ENCODE measurements at regions not wholly inside any gene's neighbourhood (a gene's known extent, or its start where the extent isn't known, plus 50 kb on each side); places are given as distances from the start of the nearest gene placed in this dataset.

- Histone ChIP-seq H3K4me1 (ENCODE audit: insufficient read depth, low read length) (no peaks in the 10 kb centered on the region), H3K4me3 (ENCODE audit: low read depth in 1 of 2, low read length in 2 of 2) (no peak overlapping the region), H2AFZ (ENCODE audit: low read depth, low read length) (no peak overlapping the region), H3K9ac (ENCODE audit: low read depth, low read length) (no peak overlapping the region), H3K27me3 (ENCODE audit: insufficient read depth, low read length, poor library complexity) (no peaks in the 10 kb centered on the region), H4K20me1 (ENCODE audit: insufficient read depth, low read length) (no peaks in the 10 kb centered on the region), H3K27ac (ENCODE audit: low read length) (no peak overlapping the region), H3K4me2 (ENCODE audit: insufficient read depth, low read length) (no peak overlapping the region), H3K79me2 (ENCODE audit: insufficient read depth, low read length) (no peaks in the 10 kb centered on the region), H3K36me3 (ENCODE audit: insufficient read depth, low read length) (no peaks in the 10 kb centered on the region), H3K9me3 (ENCODE audit: insufficient read depth, low read length, severe bottlenecking) (no peaks in the 10 kb centered on the region)
- TF ChIP-seq EZH2 (IDR thresholded peaks at IDR 0.05; ENCODE audit: borderline replicate concordance, low read depth, low read length, severe bottlenecking) (no peak), CTCF (IDR thresholded peaks at IDR 0.05; ENCODE audit: borderline replicate concordance, extremely low read depth, low read length, poor library complexity, severe bottlenecking) (no peak)
- DNase-seq (no peak), ATAC-seq (ENCODE audit: insufficient read depth, low read depth) (no peak)
These were observed 470.7 kb downstream of the ETV1 start for GRCh38 chr7:13518738-13519137.

- Histone ChIP-seq H3K4me2 (ENCODE audit: insufficient read depth, low read length) (no peak overlapping the region), H3K27ac (ENCODE audit: low read length) (no peak overlapping the region), H3K36me3 (ENCODE audit: insufficient read depth, low read length) (no peaks in the 10 kb centered on the region)
These were observed 465.4 kb downstream of the ETV1 start for GRCh38 chr7:13524076-13524475.

DNA sequence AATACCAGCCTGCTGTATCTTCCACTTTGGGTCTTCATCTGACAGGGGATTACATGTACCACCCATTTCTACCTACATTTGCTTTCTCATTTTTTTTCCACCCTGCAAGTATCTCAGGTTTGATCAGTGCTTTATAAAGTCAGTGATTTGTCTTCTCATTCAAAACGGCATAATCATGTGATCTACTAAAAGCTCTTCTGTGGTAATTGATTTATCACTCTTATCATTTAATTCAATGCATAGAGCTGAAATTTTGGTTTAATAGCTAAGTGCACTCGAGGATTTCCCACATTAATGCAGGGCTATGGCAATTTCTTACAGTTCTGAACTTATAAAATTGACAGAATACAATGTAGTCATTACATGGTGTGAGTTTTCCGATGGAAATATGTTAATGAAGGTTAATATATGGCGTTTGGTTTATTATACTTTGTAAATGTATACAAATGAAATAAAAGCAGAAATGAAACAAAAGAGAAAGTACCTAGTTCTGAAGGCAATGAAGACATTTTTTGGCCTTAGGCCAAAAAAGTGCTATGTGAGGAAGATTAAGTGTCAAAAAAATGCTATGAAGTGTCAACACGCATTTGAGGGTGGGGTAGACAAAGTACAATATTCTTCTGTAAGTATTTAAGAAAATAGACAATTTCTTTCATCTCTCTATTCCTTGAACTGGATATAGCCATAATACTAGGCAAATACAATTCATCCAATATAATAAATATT is 457.3 kb downstream of the ETV1 start:
- Histone ChIP-seq H3K4me1 (ENCODE audit: insufficient read depth, low read length) (no peaks in the 10 kb centered on the region), H2AFZ (ENCODE audit: low read depth, low read length) (no peak overlapping the region)
- TF ChIP-seq CTCF (IDR thresholded peaks at IDR 0.05; ENCODE audit: borderline replicate concordance, extremely low read depth, low read length, poor library complexity, severe bottlenecking) (no peak), EZH2 (IDR thresholded peaks at IDR 0.05; ENCODE audit: borderline replicate concordance, low read depth, low read length, severe bottlenecking) (no peak)

More at GRCh38 chr7:13524076-13524475, 465.4 kb downstream of the ETV1 start:
- Histone ChIP-seq H4K20me1 (ENCODE audit: insufficient read depth, low read length) (no peaks in the 10 kb centered on the region), H2AFZ (ENCODE audit: low read depth, low read length) (no peak overlapping the region), H3K79me2 (ENCODE audit: insufficient read depth, low read length) (no peaks in the 10 kb centered on the region), H3K27me3 (ENCODE audit: insufficient read depth, low read length, poor library complexity) (no peaks in the 10 kb centered on the region), H3K4me1 (ENCODE audit: insufficient read depth, low read length) (no peaks in the 10 kb centered on the region), H3K9me3 (ENCODE audit: insufficient read depth, low read length, severe bottlenecking) (no peaks in the 10 kb centered on the region), H3K9ac (ENCODE audit: low read depth, low read length) (no peak overlapping the region), H3K4me3 (ENCODE audit: low read depth in 1 of 2, low read length in 2 of 2) (no peak overlapping the region)
- no peak for TF ChIP-seq EZH2 (IDR thresholded peaks at IDR 0.05; ENCODE audit: borderline replicate concordance, low read depth, low read length, severe bottlenecking)
- no peak for TF ChIP-seq CTCF (IDR thresholded peaks at IDR 0.05; ENCODE audit: borderline replicate concordance, extremely low read depth, low read length, poor library complexity, severe bottlenecking)
- DNase-seq (no peak), ATAC-seq (ENCODE audit: insufficient read depth, low read depth) (no peak)

More for the DNA sequence above, 457.3 kb downstream of the ETV1 start:
- no peak overlapping the region for H3K4me2 ChIP-seq (ENCODE audit: insufficient read depth, low read length)
- no peak for DNase-seq
- no peak overlapping the region for H3K27ac ChIP-seq (ENCODE audit: low read length)
- no peak for ATAC-seq (ENCODE audit: insufficient read depth, low read depth)
- no peak overlapping the region for H3K9ac ChIP-seq (ENCODE audit: low read depth, low read length)
- H3K4me3 ChIP-seq (ENCODE audit: low read depth in 1 of 2, low read length in 2 of 2), result no peak overlapping the region
- no peaks in the 10 kb centered on the region for H4K20me1 ChIP-seq (ENCODE audit: insufficient read depth, low read length)
- no peaks in the 10 kb centered on the region for H3K79me2 ChIP-seq (ENCODE audit: insufficient read depth, low read length)
- H3K36me3 ChIP-seq (ENCODE audit: insufficient read depth, low read length), result no peaks in the 10 kb centered on the region
- H3K9me3 ChIP-seq (ENCODE audit: insufficient read depth, low read length, severe bottlenecking), result no peaks in the 10 kb centered on the region
- H3K27me3 ChIP-seq (ENCODE audit: insufficient read depth, low read length, poor library complexity), result no peaks in the 10 kb centered on the region

Measured in DND-41 (cell line).